Aorta (tissue), 5 donors: ENCODE measurements at regions not wholly inside any gene's neighbourhood (a gene's known extent, or its start where the extent isn't known, plus 50 kb on each side); places are given as distances from the start of the nearest gene placed in this dataset.

Source experiments
- ATAC-seq: fragments of 200-7000 bp; cut with Tn5 transposase; one replicate; pipeline ENCODE4 v1.9.1; 2022; ENCODE audit warnings: moderate library complexity; ENCODE audit not compliant: low FRiP score
- DNase-seq, 2 donors: peaks; one replicate each; pipeline ENCODE4 v3.0.0-alpha.2; 2020
- H3K27ac ChIP-seq, 2 donors: one replicate each; pipeline ENCODE4 v1.5.1; 2013; ENCODE audit warnings: low read length in 2 of 2, mild to moderate bottlenecking in 2 of 2, moderate library complexity in 2 of 2, control low read depth in 1 of 2, inconsistent platforms in 1 of 2, low read depth in 1 of 2
- H3K27me3 ChIP-seq, 2 donors: one replicate each; pipeline ENCODE4 v1.6.1; 2013; ENCODE audit warnings: control low read depth in 1 of 2, low read length in 1 of 2, mild to moderate bottlenecking in 1 of 2, moderate library complexity in 1 of 2; ENCODE audit not compliant: insufficient read depth in 2 of 2, control insufficient read depth in 1 of 2
- H3K36me3 ChIP-seq, 2 donors: one replicate each; pipeline ENCODE4 v1.6.1; 2013; ENCODE audit warnings: control low read depth in 1 of 2, low read length in 1 of 2, mild to moderate bottlenecking in 1 of 2; ENCODE audit not compliant: insufficient read depth in 2 of 2, control insufficient read depth in 1 of 2
- H3K4me1 ChIP-seq, 2 donors: one replicate each; pipeline ENCODE4 v1.6.1; 2013; ENCODE audit warnings: low read length in 2 of 2, control low read depth in 1 of 2, mild to moderate bottlenecking in 1 of 2, moderate library complexity in 1 of 2; ENCODE audit not compliant: insufficient read depth in 2 of 2, control insufficient read depth in 1 of 2
- H3K4me3 ChIP-seq, 2 donors: one replicate each; pipeline ENCODE4 v1.5.1; 2013; ENCODE audit warnings: low read length in 2 of 2, control low read depth in 1 of 2, mild to moderate bottlenecking in 1 of 2
- H3K9me3 ChIP-seq: one replicate; pipeline ENCODE4 v1.6.1; 2013; ENCODE audit warnings: mild to moderate bottlenecking, low read length; ENCODE audit not compliant: control insufficient read depth
- WGBS, 2 donors: extraction: QIAGEN DNeasy Blood & Tissue Kit; methylation state at CpG; one replicate each; pipeline ENCODE4 v1.1.7; 2013; 5-methylcytosine and 5-hydroxymethylcytosine counted together
- intact Hi-C, 2 donors: fragments of 100-400 bp; cut with DNase I; formaldehyde crosslinking; loops; one replicate each; pipeline versions ENCODE4 v1.14.2 to v1.15.0; 2022
- donor health status: healthy with polysubstance abuse.
- donor health status: Bipolar disorder and iron deficiency.
- donor health status: DM: no; HTN: no; CAD: no.
- donor health status: DM: no; HTN: no; CAD: no.
- donor health status: DM: yes; HTN: yes; CAD: no.

DNA sequence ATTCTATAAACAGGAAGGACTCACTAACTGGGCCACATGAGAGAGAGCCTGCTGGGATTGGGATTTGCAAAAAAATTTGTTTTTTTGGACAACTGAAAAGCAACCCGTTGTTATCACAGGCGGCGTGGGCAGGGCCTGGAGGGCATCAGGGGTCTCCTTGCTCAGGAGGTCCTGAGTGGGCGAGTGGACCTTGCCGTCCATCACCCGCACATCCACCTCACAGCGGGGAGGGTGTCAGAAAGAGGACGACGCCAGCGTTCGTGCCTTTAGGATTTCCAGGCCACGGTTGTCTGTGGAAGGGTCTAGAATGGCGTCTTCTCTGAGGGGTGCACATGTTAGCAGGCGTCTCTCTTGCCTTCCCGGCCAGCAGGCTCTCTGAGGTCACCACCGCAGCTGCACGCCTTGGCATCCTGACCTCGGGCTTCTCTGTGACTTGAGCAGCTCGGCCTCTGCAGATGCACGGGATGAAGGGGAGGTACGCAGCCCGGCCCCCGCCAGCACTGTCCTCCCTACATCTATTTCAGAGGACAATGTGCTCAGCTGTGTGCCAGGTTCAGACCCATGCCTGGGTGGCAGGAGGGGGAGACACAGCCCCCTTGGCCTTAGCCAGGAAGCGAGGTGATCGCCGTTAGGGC is 749.5 kb downstream of the BRD1 start:
- H3K9me3 ChIP-seq: no peaks in the 10 kb centered on the region
- intact Hi-C loops: no loop called here
- 93 to 96% methylated on average over 26 of the region's 26 CpGs for WGBS, 2 donors
- no peaks in the 10 kb centered on the region for H3K4me1 ChIP-seq
- DNase-seq (peak in 1 of 2 donors; percentile 70), ATAC-seq (no peak)
- no peak overlapping the region for H3K27ac ChIP-seq
- H3K36me3 ChIP-seq: no peaks in the 10 kb centered on the region
- no peak overlapping the region for H3K4me3 ChIP-seq
- no peaks in the 10 kb centered on the region for H3K27me3 ChIP-seq

DNA sequence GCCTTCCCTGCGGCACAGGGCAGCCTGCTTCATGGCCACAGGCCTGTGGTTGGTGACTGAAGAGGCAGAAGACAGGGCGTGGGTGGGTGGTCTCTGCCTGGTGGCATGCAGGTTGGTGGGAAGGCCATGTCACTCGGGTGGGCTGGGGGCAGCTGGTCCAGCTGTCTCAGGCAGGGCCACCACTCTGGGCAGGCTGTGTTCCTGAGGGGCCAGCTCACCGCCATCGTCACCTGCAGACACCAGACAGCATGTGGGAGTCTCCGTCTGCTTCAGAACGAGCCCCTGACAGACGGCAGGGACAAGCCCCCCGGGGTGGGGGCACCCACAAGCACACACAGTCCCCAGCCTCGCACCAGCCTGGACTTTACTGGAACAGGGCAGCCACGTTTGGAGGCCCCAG is 750.1 kb downstream of the BRD1 start:
- no peak overlapping the region for H3K27ac ChIP-seq
- H3K4me3 ChIP-seq: no peak overlapping the region
- H3K4me1 ChIP-seq: no peaks in the 10 kb centered on the region
- H3K9me3 ChIP-seq: no peaks in the 10 kb centered on the region
- DNase-seq (peak in 1 of 2 donors; percentile 35), ATAC-seq (no peak)
- no peaks in the 10 kb centered on the region for H3K36me3 ChIP-seq
- 84 to 87% methylated on average over 11 of the region's 11 CpGs for WGBS, 2 donors
- intact Hi-C loops: no loop called here
- H3K27me3 ChIP-seq: no peaks in the 10 kb centered on the region

DNA sequence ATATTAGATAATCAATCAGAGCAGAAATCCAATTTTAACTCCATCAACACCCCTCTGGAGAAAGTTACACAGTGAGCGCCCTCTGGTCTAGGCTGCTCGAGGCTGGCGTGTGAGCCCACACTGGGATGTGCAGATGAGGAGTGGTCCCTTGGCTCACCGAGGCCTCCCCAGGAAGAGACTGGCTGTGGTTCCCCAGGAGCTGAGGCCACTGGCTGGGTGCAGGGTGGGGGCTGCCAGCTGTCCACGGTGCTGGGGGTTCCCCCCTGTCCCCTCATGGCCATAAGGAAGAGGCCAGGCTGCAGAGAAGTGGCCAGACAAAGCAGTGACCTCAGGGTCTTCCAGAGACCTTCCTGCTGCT is 750.7 kb downstream of the BRD1 start:
- no peaks in the 10 kb centered on the region for H3K9me3 ChIP-seq
- DNase-seq: peak in 1 of 2 donors; percentile 62
- intact Hi-C loops: no loop called here
- H3K4me1 ChIP-seq: no peaks in the 10 kb centered on the region
- no peak for ATAC-seq
- WGBS, 2 donors: 85 to 89% methylated on average over 5 of the region's 5 CpGs
- no peak overlapping the region for H3K27ac ChIP-seq
- H3K4me3 ChIP-seq: no peak overlapping the region
- no peaks in the 10 kb centered on the region for H3K36me3 ChIP-seq
- no peaks in the 10 kb centered on the region for H3K27me3 ChIP-seq

DNA sequence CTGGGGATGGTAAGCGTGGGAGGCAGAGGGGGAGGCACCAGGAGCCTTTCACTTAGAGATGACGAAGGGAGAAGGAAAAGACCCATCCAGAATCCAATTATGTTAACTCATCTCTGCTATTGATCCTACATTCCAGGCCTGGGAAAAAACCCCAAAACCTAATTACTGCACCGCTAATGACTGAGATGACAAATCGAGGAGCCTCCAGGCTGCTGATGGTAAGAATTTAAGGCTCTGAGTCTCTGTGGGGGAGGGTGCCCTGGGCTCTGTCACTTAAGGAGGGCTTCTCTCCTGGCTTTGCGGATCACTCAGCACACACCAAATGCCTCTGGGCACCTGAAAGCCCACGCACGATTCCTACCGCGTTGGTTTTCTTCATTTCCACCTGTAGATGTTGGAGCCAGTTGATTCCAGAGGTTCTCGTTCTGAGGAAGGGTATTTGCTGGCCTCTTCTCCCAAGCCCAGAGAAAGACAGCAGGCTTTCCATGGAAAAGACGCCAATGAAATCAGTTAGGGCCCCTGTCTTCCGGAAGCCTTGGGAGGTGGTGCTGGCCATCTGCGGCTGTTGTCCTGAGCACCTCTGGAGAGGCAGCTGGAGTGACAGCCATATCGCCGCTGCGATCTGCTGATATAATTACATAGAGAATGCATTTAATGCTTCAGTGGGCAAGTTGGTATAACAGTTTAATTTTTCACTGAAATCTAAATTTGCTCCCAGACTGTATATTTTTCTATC is 751.2 kb downstream of the BRD1 start:
- DNase-seq (peak in 1 of 2 donors; percentile 41), ATAC-seq (no peak)
- H3K4me1 ChIP-seq: no peaks in the 10 kb centered on the region
- H3K36me3 ChIP-seq: no peaks in the 10 kb centered on the region
- H3K9me3 ChIP-seq: no peaks in the 10 kb centered on the region
- intact Hi-C loops: no loop called here
- H3K4me3 ChIP-seq: no peak overlapping the region
- no peaks in the 10 kb centered on the region for H3K27me3 ChIP-seq
- no peak overlapping the region for H3K27ac ChIP-seq
- 88% methylated on average over 16 of the region's 16 CpGs for WGBS, 2 donors

DNA sequence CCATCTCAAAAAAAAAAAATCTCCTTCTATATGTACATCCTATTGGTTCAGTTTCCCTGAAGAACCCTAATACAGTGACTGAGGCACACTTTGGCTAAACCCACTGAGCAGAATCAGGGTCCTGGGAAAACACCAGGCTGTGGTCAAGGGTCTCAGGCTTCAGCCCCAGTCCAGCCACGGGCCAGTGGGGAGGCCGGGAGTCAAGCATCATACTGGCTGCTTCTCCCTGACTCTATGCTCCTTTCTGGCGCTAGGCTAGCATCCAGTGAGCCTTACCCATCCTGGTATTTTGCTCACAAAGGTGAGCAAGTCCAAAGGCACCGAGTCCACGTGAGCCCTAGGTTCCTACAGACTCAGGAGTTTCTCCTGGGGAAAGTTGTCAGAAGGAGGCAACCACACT is 752.5 kb downstream of the BRD1 start:
- H3K27me3 ChIP-seq: no peaks in the 10 kb centered on the region
- H3K4me3 ChIP-seq: no peak overlapping the region
- intact Hi-C loops: no loop called here
- no peaks in the 10 kb centered on the region for H3K36me3 ChIP-seq
- DNase-seq (peak in 1 of 2 donors; percentile 31), ATAC-seq (no peak)
- no peaks in the 10 kb centered on the region for H3K4me1 ChIP-seq
- H3K27ac ChIP-seq: no peak overlapping the region
- no peaks in the 10 kb centered on the region for H3K9me3 ChIP-seq
- 92 to 93% methylated on average over 5 of the region's 5 CpGs for WGBS, 2 donors

DNA sequence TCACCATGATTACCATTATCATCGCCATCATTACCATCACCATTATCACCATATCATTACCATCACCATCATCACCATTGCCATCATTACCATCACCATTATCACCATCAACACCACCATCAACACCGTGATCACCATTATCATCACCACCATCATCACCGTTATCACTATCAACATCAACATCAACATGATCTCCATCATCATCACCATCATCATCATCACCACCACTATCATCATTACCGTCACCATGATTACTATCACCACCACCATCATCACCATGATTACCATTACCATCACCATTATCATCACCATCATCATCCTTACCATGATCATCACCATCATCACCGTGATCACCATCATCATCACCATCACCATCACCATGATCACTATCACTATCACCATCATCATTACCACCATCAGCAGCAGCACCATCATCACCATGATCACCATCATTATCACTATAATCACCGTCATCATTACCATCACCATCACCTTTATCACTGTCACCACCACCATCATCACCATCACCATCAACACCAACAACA is 753.7 kb downstream of the BRD1 start:
- intact Hi-C loops: no loop called here
- ATAC-seq: no peak
- Histone ChIP-seq H3K36me3 (no peaks in the 10 kb centered on the region), H3K9me3 (no peaks in the 10 kb centered on the region), H3K4me1 (no peaks in the 10 kb centered on the region), H3K27ac (no peak overlapping the region), H3K27me3 (no peaks in the 10 kb centered on the region), H3K4me3 (no peak overlapping the region)
- DNase-seq: no peak
- 94 to 96% methylated on average over 6 of the region's 6 CpGs for WGBS, 2 donors

DNA sequence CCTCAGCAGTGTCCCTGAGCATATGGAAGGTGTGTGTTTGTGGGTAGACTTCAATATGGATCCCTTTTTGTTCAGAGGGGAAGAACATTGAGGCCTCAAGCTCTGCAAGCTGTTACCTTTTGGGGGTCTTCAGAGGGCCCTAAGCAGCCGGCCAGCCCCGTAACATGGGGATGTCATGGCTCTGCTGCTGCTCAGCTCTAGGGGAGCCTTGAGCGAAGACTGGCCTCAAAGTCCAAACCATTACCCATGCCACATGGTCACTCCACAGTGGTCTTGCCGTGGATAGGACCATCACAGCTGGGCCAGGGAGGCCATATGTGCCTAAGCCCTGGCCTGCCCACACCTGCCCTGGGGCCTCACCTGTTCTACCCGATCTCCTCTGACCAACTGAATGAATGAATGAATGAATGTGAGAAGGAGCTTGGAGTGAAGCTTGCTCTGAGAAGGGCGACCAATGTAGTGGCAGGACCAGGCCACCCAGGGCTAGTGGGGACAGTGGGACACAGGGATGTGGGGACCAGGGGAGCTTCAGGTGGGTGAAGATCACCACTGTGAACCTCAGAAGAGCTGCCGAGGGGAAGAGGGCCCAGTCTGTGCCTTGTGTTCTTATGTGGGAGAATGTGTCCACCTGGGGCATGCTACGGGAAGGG is 754.6 kb downstream of the BRD1 start:
- Histone ChIP-seq H3K4me3 (no peak overlapping the region), H3K27me3 (no peaks in the 10 kb centered on the region), H3K36me3 (no peaks in the 10 kb centered on the region), H3K4me1 (no peaks in the 10 kb centered on the region), H3K27ac (no peak overlapping the region), H3K9me3 (no peaks in the 10 kb centered on the region)
- intact Hi-C loops: no loop called here
- DNase-seq (peak in 1 of 2 donors; percentile 28), ATAC-seq (no peak)
- WGBS, 2 donors: 97 to 99% methylated on average over 8 of the region's 8 CpGs

DNA sequence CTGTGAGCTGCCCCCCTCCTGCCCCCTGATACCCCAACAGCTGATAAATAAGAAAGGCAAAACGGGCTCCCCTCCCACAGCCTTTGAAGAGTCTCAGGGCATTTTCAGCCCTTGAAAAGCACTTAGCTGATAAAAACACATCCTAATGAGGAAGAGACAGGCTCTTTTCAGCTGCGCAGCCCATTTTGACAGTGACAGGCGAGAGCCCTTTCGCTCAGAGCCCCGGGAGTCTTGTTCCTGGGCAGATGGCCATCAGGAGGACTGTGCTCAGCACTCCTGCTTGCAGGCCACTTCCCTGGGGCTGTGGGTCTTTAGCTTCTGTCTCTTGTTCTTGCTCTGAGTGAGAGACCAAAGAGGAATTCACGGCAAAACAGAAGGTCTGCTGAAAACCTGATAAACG is 757.2 kb downstream of the BRD1 start:
- DNase-seq: no peak
- no peak overlapping the region for H3K27ac ChIP-seq
- H3K4me1 ChIP-seq: no peaks in the 10 kb centered on the region
- no peaks in the 10 kb centered on the region for H3K27me3 ChIP-seq
- no peaks in the 10 kb centered on the region for H3K9me3 ChIP-seq
- no peak overlapping the region for H3K4me3 ChIP-seq
- H3K36me3 ChIP-seq: no peaks in the 10 kb centered on the region
- ATAC-seq: no peak
- 84 to 86% methylated on average over 7 of the region's 7 CpGs for WGBS, 2 donors
- intact Hi-C loops: no loop called here
